ENCODE measurements at regions not wholly inside any gene's neighbourhood (a gene's known extent, or its start where the extent isn't known, plus 50 kb on each side); places are given as distances from the start of the nearest gene placed in this dataset.

DNA sequence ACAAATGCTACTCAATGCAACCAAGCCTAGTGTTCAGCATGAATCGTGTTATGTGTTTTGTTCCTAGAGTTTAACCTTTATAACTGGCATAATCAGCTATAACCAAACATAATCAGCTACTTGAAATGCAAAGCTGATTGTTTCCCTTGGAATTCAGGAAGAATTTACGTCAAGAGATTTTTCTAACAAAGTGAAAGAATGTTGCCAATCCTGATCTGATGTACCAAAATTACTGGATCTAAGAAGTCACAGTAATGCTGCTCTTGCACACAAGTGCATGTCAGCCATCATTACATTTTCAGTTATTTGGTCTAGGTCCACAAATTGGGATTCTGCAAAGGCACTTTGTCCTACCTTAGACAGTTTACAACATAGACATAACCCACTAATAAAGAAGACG lies 662.3 kb upstream of the SEMA6A start:
- TF ChIP-seq ZNF274 (IDR thresholded peaks at IDR 0.05; ENCODE audit: low read depth, low read length) (no peak), YY1 (IDR thresholded peaks at IDR 0.05; ENCODE audit: insufficient read depth, insufficient read length) (no peak)

All from NT2/D1 (cell line).